Neural cell (in vitro differentiated cells): ENCODE measurements at regions not wholly inside any gene's neighbourhood (a gene's known extent, or its start where the extent isn't known, plus 50 kb on each side); places are given as distances from the start of the nearest gene placed in this dataset.

Experiments used
- H2AFZ ChIP-seq: fragments of 200-600, 300-800 bp; sonication (generic), shearing (Covaris generic); 2 replicates; pipeline ENCODE4 v1.6.0; 2014; ENCODE audit warnings: low read depth, mild to moderate bottlenecking, antibody characterized with exemption, low read length, moderate library complexity
- H3F3A ChIP-seq: fragments of 200-600 bp; shearing (Covaris generic); 2 replicates; pipeline ENCODE4 v1.6.1; 2016; ENCODE audit warnings: mild to moderate bottlenecking, moderate library complexity, mixed read lengths, antibody characterized with exemption, low read length; ENCODE audit not compliant: insufficient read depth, poor library complexity, severe bottlenecking
- H3K27ac ChIP-seq: fragments of 200-600, 300-800 bp; sonication (generic), shearing (Covaris generic); 2 replicates; pipeline ENCODE4 v1.5.1; 2014; ENCODE audit warnings: mild to moderate bottlenecking, low read length, moderate library complexity
- H3K27me3 ChIP-seq: fragments of 300-800, 200-600 bp; sonication (generic), shearing (Covaris generic); 2 replicates; pipeline ENCODE4 v1.6.0; 2014; ENCODE audit warnings: mild to moderate bottlenecking, low read depth, low read length, moderate library complexity; ENCODE audit not compliant: insufficient read depth
- H3K36me3 ChIP-seq: fragments of 300-800, 200-600 bp; sonication (generic), shearing (Covaris generic); 2 replicates; pipeline ENCODE4 v1.5.1; 2014; ENCODE audit warnings: mild to moderate bottlenecking, antibody characterized with exemption, low read length, moderate library complexity; ENCODE audit not compliant: insufficient read depth
- H3K4me2 ChIP-seq: fragments of 300-800, 200-600 bp; sonication (generic), shearing (Covaris generic); 2 replicates; pipeline ENCODE4 v1.6.0; 2014; ENCODE audit warnings: mild to moderate bottlenecking, low read length
- H3K4me3 ChIP-seq: fragments of 300-800, 200-600 bp; sonication (generic), shearing (Covaris generic); 2 replicates; pipeline ENCODE4 v1.5.1; 2014; ENCODE audit warnings: mild to moderate bottlenecking, low read length, moderate library complexity
- H3K79me2 ChIP-seq: fragments of 200-600 bp; shearing (Covaris generic); replicated peaks from 2 replicates; pipeline ENCODE4 v1.6.0; 2014; ENCODE audit warnings: mild to moderate bottlenecking, low read length, moderate library complexity; ENCODE audit not compliant: insufficient read depth
- H3K9ac ChIP-seq: fragments of 300-800, 200-600 bp; sonication (generic), shearing (Covaris generic); 2 replicates; pipeline ENCODE4 v1.6.1; 2016; ENCODE audit warnings: mild to moderate bottlenecking, low read length, mixed read lengths
- H3K9me2 ChIP-seq: fragments of 200-600 bp; shearing (Covaris generic); 2 replicates; pipeline ENCODE4 v1.6.1; 2016; ENCODE audit warnings: mild to moderate bottlenecking, low read length, mixed read lengths; ENCODE audit not compliant: insufficient read depth
- H3K9me3 ChIP-seq: fragments of 200-600, 300-800 bp; sonication (generic), shearing (Covaris generic); 2 replicates; pipeline ENCODE4 v1.6.1; 2016; ENCODE audit warnings: mild to moderate bottlenecking, mixed run types, low read length, moderate library complexity, mixed read lengths
- H4K20me1 ChIP-seq: fragments of 200-600 bp; shearing (Covaris generic); 2 replicates; pipeline ENCODE4 v1.6.1; 2016; ENCODE audit warnings: mild to moderate bottlenecking, mixed run types; ENCODE audit not compliant: insufficient read depth
- EP300 ChIP-seq: fragments of 450-650 bp; conservative IDR thresholded peaks from 2 replicates; pipeline ENCODE4 v1.6.1; 2014; ENCODE audit warnings: antibody characterized with exemption, mild to moderate bottlenecking, moderate library complexity; ENCODE audit not compliant: poor library complexity, severe bottlenecking
- EZH2 ChIP-seq: fragments of 200-600, 300-800 bp; shearing (Covaris generic), sonication (generic); IDR thresholded peaks from 2 replicates; pipeline ENCODE4 v1.6.1; 2014; ENCODE audit warnings: antibody characterized with exemption, low read length, borderline replicate concordance, mild to moderate bottlenecking; ENCODE audit not compliant: insufficient read depth, poor library complexity, severe bottlenecking
- MXI1 ChIP-seq: fragments of 450-650 bp; conservative IDR thresholded peaks from 2 replicates; pipeline ENCODE4 v1.6.1; 2014; ENCODE audit warnings: antibody characterized with exemption, mild to moderate bottlenecking; ENCODE audit not compliant: poor library complexity, severe bottlenecking
- POLR2AphosphoS5 ChIP-seq: IDR thresholded peaks from 2 replicates; pipeline ENCODE4 v1.6.1; 2012
- RAD21 ChIP-seq: fragments of 450-650 bp; conservative IDR thresholded peaks from 2 replicates; pipeline ENCODE4 v1.6.1; 2014; ENCODE audit warnings: antibody characterized with exemption, mild to moderate bottlenecking, moderate library complexity
- SMC3 ChIP-seq: fragments of 450-650 bp; conservative IDR thresholded peaks from 2 replicates; pipeline ENCODE4 v1.6.1; 2014; ENCODE audit warnings: antibody characterized with exemption, mild to moderate bottlenecking, moderate library complexity; ENCODE audit not compliant: poor library complexity
- TAF1 ChIP-seq: IDR thresholded peaks from 2 replicates; pipeline ENCODE4 v1.6.1; 2012; ENCODE audit warnings: low read depth
- TF ChIP-seq, protein P1 (sequence below): IDR thresholded peaks from 2 replicates; pipeline ENCODE4 v1.6.1; 2012; ENCODE audit warnings: borderline replicate concordance
- TF ChIP-seq, protein P2 (sequence below): fragments of 450-650 bp; IDR thresholded peaks from 2 replicates; pipeline ENCODE4 v1.5.1; 2014; ENCODE audit warnings: antibody characterized with exemption, mild to moderate bottlenecking, moderate library complexity; ENCODE audit not compliant: poor library complexity, severe bottlenecking

DNA sequence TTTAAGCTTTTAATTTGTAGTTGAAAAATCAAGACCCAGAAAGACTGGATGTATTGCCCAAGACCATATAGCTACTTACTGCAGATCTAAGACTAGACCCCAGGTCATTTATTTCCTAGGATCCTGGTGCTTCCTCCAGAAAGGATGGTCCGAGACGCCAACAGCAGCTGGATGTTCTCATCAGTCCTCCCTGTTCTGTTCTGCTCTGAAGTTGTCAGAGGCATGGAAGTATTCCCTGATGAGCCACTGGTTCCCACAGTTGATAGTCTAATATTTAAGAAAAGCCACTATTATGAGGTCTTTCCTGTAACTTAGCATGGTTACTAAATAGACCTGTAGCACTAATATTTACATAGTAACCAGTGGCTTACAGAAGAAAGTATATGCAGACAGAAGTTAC, 393.5 kb downstream of the MTX2 start:
- H2AFZ ChIP-seq = no peak overlapping the region
- TF ChIP-seq, protein P1, sequence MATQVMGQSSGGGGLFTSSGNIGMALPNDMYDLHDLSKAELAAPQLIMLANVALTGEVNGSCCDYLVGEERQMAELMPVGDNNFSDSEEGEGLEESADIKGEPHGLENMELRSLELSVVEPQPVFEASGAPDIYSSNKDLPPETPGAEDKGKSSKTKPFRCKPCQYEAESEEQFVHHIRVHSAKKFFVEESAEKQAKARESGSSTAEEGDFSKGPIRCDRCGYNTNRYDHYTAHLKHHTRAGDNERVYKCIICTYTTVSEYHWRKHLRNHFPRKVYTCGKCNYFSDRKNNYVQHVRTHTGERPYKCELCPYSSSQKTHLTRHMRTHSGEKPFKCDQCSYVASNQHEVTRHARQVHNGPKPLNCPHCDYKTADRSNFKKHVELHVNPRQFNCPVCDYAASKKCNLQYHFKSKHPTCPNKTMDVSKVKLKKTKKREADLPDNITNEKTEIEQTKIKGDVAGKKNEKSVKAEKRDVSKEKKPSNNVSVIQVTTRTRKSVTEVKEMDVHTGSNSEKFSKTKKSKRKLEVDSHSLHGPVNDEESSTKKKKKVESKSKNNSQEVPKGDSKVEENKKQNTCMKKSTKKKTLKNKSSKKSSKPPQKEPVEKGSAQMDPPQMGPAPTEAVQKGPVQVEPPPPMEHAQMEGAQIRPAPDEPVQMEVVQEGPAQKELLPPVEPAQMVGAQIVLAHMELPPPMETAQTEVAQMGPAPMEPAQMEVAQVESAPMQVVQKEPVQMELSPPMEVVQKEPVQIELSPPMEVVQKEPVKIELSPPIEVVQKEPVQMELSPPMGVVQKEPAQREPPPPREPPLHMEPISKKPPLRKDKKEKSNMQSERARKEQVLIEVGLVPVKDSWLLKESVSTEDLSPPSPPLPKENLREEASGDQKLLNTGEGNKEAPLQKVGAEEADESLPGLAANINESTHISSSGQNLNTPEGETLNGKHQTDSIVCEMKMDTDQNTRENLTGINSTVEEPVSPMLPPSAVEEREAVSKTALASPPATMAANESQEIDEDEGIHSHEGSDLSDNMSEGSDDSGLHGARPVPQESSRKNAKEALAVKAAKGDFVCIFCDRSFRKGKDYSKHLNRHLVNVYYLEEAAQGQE = no peak
- TF ChIP-seq POLR2AphosphoS5 = no peak
- no peak for TF ChIP-seq EP300
- no peak for TF ChIP-seq SMC3
- TF ChIP-seq RAD21 = no peak
- TF ChIP-seq MXI1 = no peak
- H3K9me2 ChIP-seq = no peaks in the 10 kb centered on the region
- no peaks in the 10 kb centered on the region for H3K27me3 ChIP-seq
- H4K20me1 ChIP-seq = no peaks in the 10 kb centered on the region
- H3F3A ChIP-seq = no peaks in the 10 kb centered on the region
- no peak overlapping the region for H3K27ac ChIP-seq
- no peaks in the 10 kb centered on the region for H3K36me3 ChIP-seq
- no peak overlapping the region for H3K4me3 ChIP-seq
- H3K79me2 ChIP-seq = no peaks in the 10 kb centered on the region
- no peaks in the 10 kb centered on the region for H3K9me3 ChIP-seq
- H3K9ac ChIP-seq = no peak overlapping the region
- no peak overlapping the region for H3K4me2 ChIP-seq

DNA sequence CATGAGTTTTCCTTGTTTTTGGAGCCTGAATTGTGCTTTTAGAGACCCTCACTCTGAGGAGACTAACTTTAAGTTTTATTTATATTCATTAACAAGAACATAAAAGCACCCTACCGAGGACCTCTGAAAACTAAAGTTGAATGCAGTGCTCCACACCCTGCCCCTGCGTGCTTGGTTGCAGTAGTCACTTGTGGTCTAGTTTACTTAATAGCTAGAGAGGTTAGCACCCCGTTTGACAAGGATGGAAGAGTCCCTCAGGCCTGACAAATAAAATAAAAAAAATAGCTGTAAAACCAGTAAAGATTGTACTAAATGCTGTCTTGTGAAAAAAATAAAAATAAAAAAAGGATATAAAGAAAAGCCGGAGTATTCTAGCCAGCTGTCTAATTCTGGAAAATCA, 395.2 kb downstream of the MTX2 start:
- no peaks in the 10 kb centered on the region for H3F3A ChIP-seq
- H3K36me3 ChIP-seq = no peaks in the 10 kb centered on the region
- no peak overlapping the region for H2AFZ ChIP-seq
- no peak overlapping the region for H3K9ac ChIP-seq
- no peaks in the 10 kb centered on the region for H3K27me3 ChIP-seq
- H3K9me2 ChIP-seq = no peaks in the 10 kb centered on the region
- H4K20me1 ChIP-seq = no peaks in the 10 kb centered on the region
- H3K79me2 ChIP-seq = no peaks in the 10 kb centered on the region
- no peaks in the 10 kb centered on the region for H3K9me3 ChIP-seq
- no peak for TF ChIP-seq POLR2AphosphoS5
- TF ChIP-seq EZH2 = no peak
- TF ChIP-seq, protein P2, sequence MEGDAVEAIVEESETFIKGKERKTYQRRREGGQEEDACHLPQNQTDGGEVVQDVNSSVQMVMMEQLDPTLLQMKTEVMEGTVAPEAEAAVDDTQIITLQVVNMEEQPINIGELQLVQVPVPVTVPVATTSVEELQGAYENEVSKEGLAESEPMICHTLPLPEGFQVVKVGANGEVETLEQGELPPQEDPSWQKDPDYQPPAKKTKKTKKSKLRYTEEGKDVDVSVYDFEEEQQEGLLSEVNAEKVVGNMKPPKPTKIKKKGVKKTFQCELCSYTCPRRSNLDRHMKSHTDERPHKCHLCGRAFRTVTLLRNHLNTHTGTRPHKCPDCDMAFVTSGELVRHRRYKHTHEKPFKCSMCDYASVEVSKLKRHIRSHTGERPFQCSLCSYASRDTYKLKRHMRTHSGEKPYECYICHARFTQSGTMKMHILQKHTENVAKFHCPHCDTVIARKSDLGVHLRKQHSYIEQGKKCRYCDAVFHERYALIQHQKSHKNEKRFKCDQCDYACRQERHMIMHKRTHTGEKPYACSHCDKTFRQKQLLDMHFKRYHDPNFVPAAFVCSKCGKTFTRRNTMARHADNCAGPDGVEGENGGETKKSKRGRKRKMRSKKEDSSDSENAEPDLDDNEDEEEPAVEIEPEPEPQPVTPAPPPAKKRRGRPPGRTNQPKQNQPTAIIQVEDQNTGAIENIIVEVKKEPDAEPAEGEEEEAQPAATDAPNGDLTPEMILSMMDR = no peak
- no peak for TF ChIP-seq SMC3
- no peak for TF ChIP-seq TAF1
- TF ChIP-seq, protein P1 = no peak
- TF ChIP-seq RAD21 = no peak
- TF ChIP-seq MXI1 = no peak
- no peak for TF ChIP-seq EP300
- no peak overlapping the region for H3K4me3 ChIP-seq
- H3K4me2 ChIP-seq = no peak overlapping the region
- no peak overlapping the region for H3K27ac ChIP-seq
